Endothelial cell of umbilical vein (primary cell): ENCODE measurements at regions not wholly inside any gene's neighbourhood (a gene's known extent, or its start where the extent isn't known, plus 50 kb on each side); places are given as distances from the start of the nearest gene placed in this dataset.

Experiments used
- BruUV-seq: library from RNA; stranded (reverse); fragments of 400-500 nt; replicated peaks from 2 replicates; lab custom pipeline; 2021; lab: Mats Ljungman, UMichigan
- CTCF ChIA-PET: fragments of 300-600, 350-600 bp; sonication (Branson Sonifier 250); formaldehyde crosslinking; loops from one replicate; lab custom pipeline; 2021; ENCODE audit warnings: antibody characterized with exemption, inconsistent platforms; lab: Charles Lee
- POLR2A ChIA-PET: fragments of 300-600, 350-600 bp; sonication (Branson Sonifier 250); formaldehyde crosslinking; loops from one replicate; lab custom pipeline; 2021; ENCODE audit warnings: antibody characterized with exemption, inconsistent platforms; lab: Charles Lee
- DNase-seq: peaks from one replicate; pipeline ENCODE4 v3.0.0-alpha.2; 2011; ENCODE audit warnings: low read depth, low spot score
- FAIRE-seq: peaks from 2 replicates; lab custom pipeline; 2011; peaks lifted over from hg19 to GRCh38; lab: Jason Lieb, UNC
- H2AFZ ChIP-seq: 2 replicates; pipeline ENCODE4 v1.6.0; 2012; ENCODE audit warnings: low read depth, low read length, control low read depth, inconsistent platforms
- H3K27ac ChIP-seq: 2 replicates; pipeline ENCODE4 v1.5.1; 2011; ENCODE audit warnings: low read depth, mild to moderate bottlenecking, control low read depth, low read length, moderate library complexity; ENCODE audit not compliant: insufficient read depth
- H3K27me3 ChIP-seq, 2 experiments: 2 replicates each; pipeline versions ENCODE4 v1.6.0 to v1.6.1; 2011; ENCODE audit warnings: low read length in 2 of 2, mixed read lengths in 1 of 2; ENCODE audit not compliant: control insufficient read depth in 2 of 2, insufficient read depth in 2 of 2
- H3K36me3 ChIP-seq, 2 experiments: 2 replicates in 1 of 2; 3 replicates in 1 of 2; pipeline ENCODE4 v1.5.1; 2011; ENCODE audit warnings: low read length in 2 of 2, mild to moderate bottlenecking in 1 of 2, moderate library complexity in 1 of 2; ENCODE audit not compliant: control insufficient read depth in 2 of 2, insufficient read depth in 2 of 2; ENCODE audit errors: extremely low read depth in 1 of 2
- H3K4me1 ChIP-seq: 3 replicates; pipeline ENCODE4 v1.5.1; 2011; ENCODE audit warnings: mild to moderate bottlenecking, low read length; ENCODE audit not compliant: control insufficient read depth, insufficient read depth; ENCODE audit errors: extremely low read depth
- H3K4me2 ChIP-seq: 2 replicates; pipeline ENCODE4 v1.6.1; 2011; ENCODE audit warnings: low read length, control low read depth, mixed read lengths; ENCODE audit not compliant: insufficient read depth
- H3K4me3 ChIP-seq, 3 experiments: fragments of 200-600 bp in 1 of 3; sonication (generic), shearing (Covaris generic) in 1 of 3; replicated peaks in 1 of 3; 2 replicates each; pipeline ENCODE4 v1.5.1; 2011 to 2016; ENCODE audit warnings: control low read depth in 3 of 3, low read length in 3 of 3, mild to moderate bottlenecking in 2 of 3, inconsistent platforms in 1 of 3, low read depth in 1 of 3, moderate library complexity in 1 of 3; ENCODE audit not compliant: insufficient read depth in 1 of 3
- H3K79me2 ChIP-seq: 2 replicates; pipeline ENCODE4 v1.6.0; 2012; ENCODE audit warnings: low read length, inconsistent platforms; ENCODE audit not compliant: control insufficient read depth, insufficient read depth
- H3K9ac ChIP-seq: replicated peaks from 2 replicates; pipeline ENCODE3; 2011; ENCODE audit warnings: low read length, control low read depth; ENCODE audit not compliant: insufficient read depth; ENCODE audit errors: extremely low read depth
- H3K9me1 ChIP-seq: replicated peaks from 3 replicates; pipeline ENCODE4 v1.6.0; 2011; ENCODE audit warnings: mild to moderate bottlenecking, low read length; ENCODE audit not compliant: control insufficient read depth, insufficient read depth; ENCODE audit errors: extremely low read depth
- H3K9me3 ChIP-seq: replicated peaks from 2 replicates; pipeline ENCODE4 v1.5.1; 2012; ENCODE audit warnings: low read length, inconsistent platforms; ENCODE audit not compliant: control insufficient read depth, insufficient read depth
- H4K20me1 ChIP-seq: replicated peaks from 2 replicates; pipeline ENCODE3; 2011; ENCODE audit warnings: mild to moderate bottlenecking, low read length; ENCODE audit not compliant: control insufficient read depth, insufficient read depth; ENCODE audit errors: extremely low read depth
- CTCF ChIP-seq, 2 donors: IDR thresholded peaks; 1 replicate in 1 of 2; 2 replicates in 1 of 2; pipeline ENCODE4 v1.5.1; 2011; ENCODE audit warnings: low read length in 2 of 2, mild to moderate bottlenecking in 2 of 2, moderate library complexity in 2 of 2, control low read depth in 1 of 2, inconsistent platforms in 1 of 2, low read depth in 1 of 2; ENCODE audit not compliant: insufficient read depth in 1 of 2; ENCODE audit errors: extremely low read depth in 1 of 2
- EZH2 ChIP-seq: IDR thresholded peaks from 2 replicates; pipeline ENCODE4 v1.6.1; 2012; ENCODE audit warnings: borderline replicate concordance, low read depth, mild to moderate bottlenecking, moderate library complexity, low read length, inconsistent platforms; ENCODE audit not compliant: severe bottlenecking
- FOS ChIP-seq: IDR thresholded peaks from 2 replicates; pipeline ENCODE4 v1.6.1; 2011; ENCODE audit warnings: mild to moderate bottlenecking, low read length, moderate library complexity, borderline replicate concordance; ENCODE audit not compliant: insufficient read depth
- GATA2 ChIP-seq: IDR thresholded peaks from 2 replicates; pipeline ENCODE4 v1.7.0; 2011; ENCODE audit warnings: low read depth, mild to moderate bottlenecking, moderate library complexity, mixed read lengths, low read length; ENCODE audit not compliant: insufficient read length, insufficient read depth
- JUN ChIP-seq: IDR thresholded peaks from 2 replicates; pipeline ENCODE4 v1.6.1; 2011; ENCODE audit warnings: borderline replicate concordance, low read depth; ENCODE audit not compliant: insufficient read length, insufficient read depth
- MAX ChIP-seq: IDR thresholded peaks from 2 replicates; pipeline ENCODE4 v1.6.1; 2011; ENCODE audit not compliant: insufficient read depth, insufficient read length
- MYC ChIP-seq: IDR thresholded peaks from one replicate; pipeline ENCODE4 v1.6.1; 2011; ENCODE audit warnings: mild to moderate bottlenecking, low read depth, low read length
- POLR2A ChIP-seq: IDR thresholded peaks from 2 replicates; pipeline ENCODE4 v1.6.1; 2012; ENCODE audit warnings: low read depth, mild to moderate bottlenecking, control low read depth, low read length
- POLR2AphosphoS5 ChIP-seq: IDR thresholded peaks from 2 replicates; pipeline ENCODE4 v1.6.1; 2012; ENCODE audit warnings: low read depth, mild to moderate bottlenecking, control low read depth, low read length, moderate library complexity; ENCODE audit not compliant: insufficient read depth
- dilution Hi-C: fragments of 300-500 bp; cut with MboI; formaldehyde crosslinking; loops from one replicate; pipeline ENCODE4 v1.15.0; 2019; ENCODE audit warnings: low sequenced_read_pairs; ENCODE audit not compliant: extremely low pct_ligation_motif_present
- intact Hi-C: fragments of 100-400 bp; cut with micrococcal nuclease; formaldehyde crosslinking; loops from one replicate; pipeline ENCODE4 v1.10.0; 2022

- intact Hi-C loops (no loop called here), dilution Hi-C loops (no loop called here)
- FAIRE-seq: no peak
- peaks cover 4% of the 10 kb centered on the region for H3K9me3 ChIP-seq
- ChIA-PET CTCF (no interaction called here), POLR2A (no interaction called here)
- H3K9me1 ChIP-seq: no peaks in the 10 kb centered on the region
- H3K9ac ChIP-seq: no peak overlapping the region
- no peaks in the 10 kb centered on the region for H3K27me3 ChIP-seq
- no peak overlapping the region for H3K4me2 ChIP-seq
- no peaks in the 10 kb centered on the region for H3K36me3 ChIP-seq
- no peak overlapping the region for H2AFZ ChIP-seq
- no peak for TF ChIP-seq CTCF (IDR thresholded peaks at IDR 0.05; ENCODE audit: extremely low read depth in 1 of 2, insufficient read depth in 1 of 2, low read depth in 1 of 2, low read length in 2 of 2)
- TF ChIP-seq POLR2A: no peak
- TF ChIP-seq FOS: no peak
- TF ChIP-seq GATA2: no peak
- TF ChIP-seq MYC: no peak
- no peak for TF ChIP-seq POLR2AphosphoS5
- no peak for TF ChIP-seq MAX
- no peak for TF ChIP-seq EZH2
- no peak for TF ChIP-seq JUN
- BruUV-seq: no TSS peak
- H4K20me1 ChIP-seq: no peaks in the 10 kb centered on the region
- H3K4me1 ChIP-seq: no peaks in the 10 kb centered on the region
- no peak for DNase-seq
- no peak overlapping the region for H3K4me3 ChIP-seq
- no peak overlapping the region for H3K27ac ChIP-seq
- H3K79me2 ChIP-seq: no peaks in the 10 kb centered on the region
Measured at GRCh38 chr10:85319826-85320225, 991.4 kb downstream of the CCSER2 start.
